Chondrocyte (in vitro differentiated cells): ENCODE measurements at regions not wholly inside any gene's neighbourhood (a gene's known extent, or its start where the extent isn't known, plus 50 kb on each side); places are given as distances from the start of the nearest gene placed in this dataset.

Source experiments
- DNase-seq: peaks from one replicate; pipeline ENCODE4 v3.0.0; 2021; ENCODE audit warnings: mixed read lengths, low spot score
- H3K27ac Mint-ChIP-seq: one replicate; pipeline ENCODE4 v1.8.0; 2021; ENCODE audit warnings: mild to moderate bottlenecking, moderate library complexity, mixed read lengths; ENCODE audit not compliant: unreplicated experiment
- H3K27me3 Mint-ChIP-seq: 2 replicates; pipeline ENCODE4 v1.8.0; 2021; ENCODE audit warnings: low read depth, mixed read lengths
- H3K36me3 Mint-ChIP-seq: 2 replicates; pipeline ENCODE4 v1.8.0; 2021; ENCODE audit warnings: low read depth, mixed read lengths
- H3K4me1 Mint-ChIP-seq: 2 replicates; pipeline ENCODE4 v1.8.0; 2021; ENCODE audit warnings: low read depth, mild to moderate bottlenecking, mixed read lengths
- H3K4me3 Mint-ChIP-seq: one replicate; pipeline ENCODE4 v1.8.0; 2021; ENCODE audit warnings: mild to moderate bottlenecking, moderate library complexity, mixed read lengths; ENCODE audit not compliant: unreplicated experiment
- H3K9me3 Mint-ChIP-seq: 2 replicates; pipeline ENCODE4 v1.8.0; 2021; ENCODE audit warnings: low read depth, mixed read lengths
- TF ChIP-seq, protein P1 (sequence below): fragments of 200-600 bp; sonication (generic); IDR thresholded peaks from 2 replicates; pipeline ENCODE4 v1.5.0; 2021; ENCODE audit warnings: antibody characterized with exemption, mild to moderate bottlenecking, moderate library complexity

DNA sequence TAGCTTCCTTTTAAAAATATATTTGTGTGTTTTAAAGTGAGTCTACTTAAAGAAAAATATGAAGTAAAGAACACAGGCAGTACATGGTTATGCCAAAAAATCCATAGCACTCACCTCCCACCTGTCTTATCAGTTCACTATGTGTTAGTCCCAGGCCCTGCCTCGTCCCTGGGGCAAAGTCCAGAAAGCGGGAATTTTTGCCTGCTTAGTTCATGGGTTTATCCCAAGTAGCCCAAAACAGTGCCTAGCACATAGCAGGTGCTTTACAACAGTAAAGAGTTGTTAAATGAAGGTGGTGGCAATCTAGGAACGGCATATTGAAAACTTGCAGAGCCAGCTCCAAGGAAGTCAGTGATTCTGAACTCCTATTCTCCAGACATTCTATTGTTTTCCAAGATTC is 154.0 kb downstream of the MN1 start:
- TF ChIP-seq, protein P1, sequence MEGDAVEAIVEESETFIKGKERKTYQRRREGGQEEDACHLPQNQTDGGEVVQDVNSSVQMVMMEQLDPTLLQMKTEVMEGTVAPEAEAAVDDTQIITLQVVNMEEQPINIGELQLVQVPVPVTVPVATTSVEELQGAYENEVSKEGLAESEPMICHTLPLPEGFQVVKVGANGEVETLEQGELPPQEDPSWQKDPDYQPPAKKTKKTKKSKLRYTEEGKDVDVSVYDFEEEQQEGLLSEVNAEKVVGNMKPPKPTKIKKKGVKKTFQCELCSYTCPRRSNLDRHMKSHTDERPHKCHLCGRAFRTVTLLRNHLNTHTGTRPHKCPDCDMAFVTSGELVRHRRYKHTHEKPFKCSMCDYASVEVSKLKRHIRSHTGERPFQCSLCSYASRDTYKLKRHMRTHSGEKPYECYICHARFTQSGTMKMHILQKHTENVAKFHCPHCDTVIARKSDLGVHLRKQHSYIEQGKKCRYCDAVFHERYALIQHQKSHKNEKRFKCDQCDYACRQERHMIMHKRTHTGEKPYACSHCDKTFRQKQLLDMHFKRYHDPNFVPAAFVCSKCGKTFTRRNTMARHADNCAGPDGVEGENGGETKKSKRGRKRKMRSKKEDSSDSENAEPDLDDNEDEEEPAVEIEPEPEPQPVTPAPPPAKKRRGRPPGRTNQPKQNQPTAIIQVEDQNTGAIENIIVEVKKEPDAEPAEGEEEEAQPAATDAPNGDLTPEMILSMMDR, result no peak

DNA sequence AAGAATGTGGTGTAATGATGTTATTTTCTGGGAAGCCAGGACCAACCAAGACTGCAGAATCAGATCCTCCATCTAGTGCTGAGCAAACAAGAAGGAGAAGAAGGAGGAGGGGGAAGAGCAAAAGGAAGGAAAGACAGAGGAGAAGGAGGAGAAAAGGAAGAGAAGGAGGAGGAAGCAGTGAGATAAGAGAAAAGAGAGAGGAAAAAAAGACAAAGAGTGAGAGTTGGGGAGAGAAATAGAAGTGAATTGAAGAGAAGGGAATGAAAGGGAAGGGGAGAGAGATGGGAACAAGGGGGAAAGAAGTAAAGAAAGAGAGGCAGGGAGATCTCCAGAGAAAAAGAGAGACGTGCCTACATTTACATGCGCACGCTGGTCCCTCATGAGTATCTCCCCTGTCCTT is 153.5 kb downstream of the MN1 start:
- H3K4me1 Mint-ChIP-seq, result peaks cover 21% of the 10 kb centered on the region
- H3K27me3 Mint-ChIP-seq, result no peaks in the 10 kb centered on the region
- H3K36me3 Mint-ChIP-seq, result peaks cover 1% of the 10 kb centered on the region
- TF ChIP-seq, protein P1, result no peak
- DNase-seq, result no peak
- H3K27ac Mint-ChIP-seq, result no peak overlapping the region
- no peaks in the 10 kb centered on the region for H3K9me3 Mint-ChIP-seq
- no peak overlapping the region for H3K4me3 Mint-ChIP-seq

More for the DNA sequence above, 154.0 kb downstream of the MN1 start:
- Mint-ChIP-seq H3K4me1 (peaks cover 21% of the 10 kb centered on the region), H3K9me3 (no peaks in the 10 kb centered on the region), H3K27ac (no peak overlapping the region), H3K36me3 (peaks cover 1% of the 10 kb centered on the region), H3K4me3 (no peak overlapping the region), H3K27me3 (no peaks in the 10 kb centered on the region)
- no peak for DNase-seq

DNA sequence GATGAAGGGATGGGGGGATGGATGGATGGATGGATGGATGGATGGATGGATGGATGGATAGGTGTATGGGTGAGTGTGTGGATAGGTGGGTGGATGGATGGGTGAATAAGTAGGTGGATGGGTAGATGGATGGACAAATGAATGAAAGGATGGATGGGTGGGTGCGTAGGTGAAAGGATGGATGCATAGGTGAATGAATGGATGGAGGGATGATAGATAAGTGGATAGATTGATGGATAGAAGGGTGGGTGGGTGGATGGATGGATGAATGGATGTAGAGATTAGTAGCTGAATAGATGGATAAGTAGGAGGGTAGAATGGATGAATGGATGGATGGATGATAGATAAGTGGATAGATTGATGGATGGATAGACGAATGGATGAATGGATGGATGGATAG is 152.7 kb downstream of the MN1 start:
- no peak for DNase-seq
- TF ChIP-seq, protein P1, result no peak
- Mint-ChIP-seq H3K4me3 (no peak overlapping the region), H3K9me3 (no peaks in the 10 kb centered on the region), H3K27ac (no peak overlapping the region), H3K27me3 (no peaks in the 10 kb centered on the region), H3K36me3 (peaks cover 1% of the 10 kb centered on the region), H3K4me1 (peaks cover 21% of the 10 kb centered on the region)

DNA sequence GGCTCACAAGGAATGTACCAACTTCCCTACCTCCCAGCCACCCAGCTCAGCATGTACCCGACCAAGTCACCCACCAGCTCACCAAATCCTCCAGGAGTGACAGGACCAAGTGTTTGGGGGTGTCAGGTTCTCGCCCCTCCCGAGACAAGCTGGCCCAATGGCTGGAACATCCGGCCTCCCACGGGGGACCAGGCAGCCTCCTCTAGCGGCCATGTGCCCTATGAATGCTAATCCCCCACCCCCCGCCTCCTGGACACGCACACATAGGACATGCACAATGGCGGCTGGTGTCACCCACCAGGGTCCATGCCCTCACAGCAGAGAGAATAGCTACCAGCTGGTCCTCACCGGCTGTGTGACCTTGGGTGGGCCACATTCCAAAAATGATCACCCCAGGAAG is 151.0 kb downstream of the MN1 start:
- no peak overlapping the region for H3K27ac Mint-ChIP-seq
- peaks cover 1% of the 10 kb centered on the region for H3K36me3 Mint-ChIP-seq
- TF ChIP-seq, protein P1, result no peak
- H3K4me3 Mint-ChIP-seq, result no peak overlapping the region
- no peaks in the 10 kb centered on the region for H3K9me3 Mint-ChIP-seq
- peaks cover 26% of the 10 kb centered on the region for H3K4me1 Mint-ChIP-seq
- DNase-seq, result peak; percentile 68
- H3K27me3 Mint-ChIP-seq, result no peaks in the 10 kb centered on the region

DNA sequence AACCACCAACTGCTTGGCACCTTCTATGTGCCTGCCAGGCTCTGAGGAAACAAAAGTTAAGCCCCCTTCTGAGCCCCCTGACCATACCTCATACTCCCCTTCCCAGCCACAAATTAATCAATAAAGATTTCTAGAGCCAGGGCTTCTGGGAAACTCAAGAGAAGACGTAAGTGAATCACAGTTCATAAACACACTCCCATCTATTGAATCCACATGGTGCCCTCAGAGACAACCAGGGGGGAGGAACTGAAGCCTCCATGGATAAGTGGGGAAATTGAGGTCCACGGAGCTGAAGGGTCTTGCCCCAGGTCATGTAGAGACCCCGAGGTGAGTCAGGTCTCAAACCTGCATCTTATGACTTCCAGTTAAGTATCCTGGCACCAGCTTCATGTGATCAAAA is 150.6 kb downstream of the MN1 start:
- Mint-ChIP-seq H3K27me3 (no peaks in the 10 kb centered on the region), H3K36me3 (peaks cover 1% of the 10 kb centered on the region), H3K27ac (no peak overlapping the region), H3K4me1 (peaks cover 26% of the 10 kb centered on the region), H3K4me3 (no peak overlapping the region), H3K9me3 (no peaks in the 10 kb centered on the region)
- TF ChIP-seq, protein P1, result no peak
- DNase-seq, result peak; percentile 11
